GM12892 (cell line): ENCODE measurements at regions not wholly inside any gene's neighbourhood (a gene's known extent, or its start where the extent isn't known, plus 50 kb on each side); places are given as distances from the start of the nearest gene placed in this dataset.

Source experiments
- POLR2A ChIP-seq: IDR thresholded peaks from 2 replicates; pipeline ENCODE4 v1.6.1; 2011; ENCODE audit warnings: low read depth, low read length, control low read depth
- POLR2AphosphoS5 ChIP-seq: IDR thresholded peaks from 2 replicates; pipeline ENCODE4 v1.6.1; 2011; ENCODE audit warnings: low read depth, low read length, control low read depth
- TAF1 ChIP-seq: IDR thresholded peaks from 2 replicates; pipeline ENCODE4 v1.6.1; 2011; ENCODE audit warnings: low read depth, mild to moderate bottlenecking, control low read depth, low read length, borderline replicate concordance

DNA sequence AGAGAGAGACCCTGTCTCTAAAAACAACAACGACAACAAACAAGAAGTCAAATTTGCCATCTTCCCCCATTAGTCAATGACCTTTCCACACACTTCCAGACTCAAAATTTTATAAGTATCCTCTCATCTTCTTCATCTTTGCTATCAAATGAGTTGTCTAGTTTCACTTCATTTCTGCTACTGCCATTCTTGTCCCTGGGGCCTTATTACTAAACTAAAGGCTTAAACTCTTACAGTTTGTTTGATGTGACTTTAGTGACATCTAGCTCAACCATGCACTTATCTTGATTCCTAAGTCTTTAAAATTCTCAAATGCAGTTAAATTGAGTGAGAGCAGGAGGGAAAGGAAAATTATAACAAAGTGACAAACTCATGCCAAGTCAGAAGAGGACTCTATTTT is 271.8 kb upstream of the GK2 start:
- no peak for TF ChIP-seq POLR2A
- TF ChIP-seq TAF1 = no peak
- no peak for TF ChIP-seq POLR2AphosphoS5
